ENCODE measurements at regions not wholly inside any gene's neighbourhood (a gene's known extent, or its start where the extent isn't known, plus 50 kb on each side); places are given as distances from the start of the nearest gene placed in this dataset.
A peak's percentile ranks its signal among the peaks of the same experiment; 100 is the strongest.

DNA sequence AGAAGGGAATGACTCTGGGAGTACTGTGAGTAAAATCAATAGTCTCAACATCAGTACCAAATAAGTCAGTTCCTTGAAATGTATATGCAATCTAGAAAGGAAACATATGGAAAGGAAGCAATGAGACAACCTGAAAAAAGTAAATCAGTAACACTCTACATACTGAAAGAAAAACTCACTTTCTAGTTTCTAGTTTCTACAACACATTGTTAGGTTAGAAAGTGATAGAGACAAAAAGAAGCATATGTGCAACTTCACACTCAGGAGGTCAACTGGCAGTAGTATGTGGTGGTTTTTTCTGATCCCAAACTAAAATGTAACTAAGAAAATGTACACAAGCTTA is 156.5 kb upstream of the SOX6 start:
- Histone ChIP-seq H3K4me1 (no peaks in the 10 kb centered on the region), H3K4me2 (no peak overlapping the region), H3K27ac (no peak overlapping the region), H3K4me3 (no peak overlapping the region), H3K9me3 (no peaks in the 10 kb centered on the region)
- DNase-seq (ENCODE audit: low read depth in 1 of 2, low spot score in 1 of 2): no peak
- no peak for ATAC-seq
- TF ChIP-seq, protein P1, sequence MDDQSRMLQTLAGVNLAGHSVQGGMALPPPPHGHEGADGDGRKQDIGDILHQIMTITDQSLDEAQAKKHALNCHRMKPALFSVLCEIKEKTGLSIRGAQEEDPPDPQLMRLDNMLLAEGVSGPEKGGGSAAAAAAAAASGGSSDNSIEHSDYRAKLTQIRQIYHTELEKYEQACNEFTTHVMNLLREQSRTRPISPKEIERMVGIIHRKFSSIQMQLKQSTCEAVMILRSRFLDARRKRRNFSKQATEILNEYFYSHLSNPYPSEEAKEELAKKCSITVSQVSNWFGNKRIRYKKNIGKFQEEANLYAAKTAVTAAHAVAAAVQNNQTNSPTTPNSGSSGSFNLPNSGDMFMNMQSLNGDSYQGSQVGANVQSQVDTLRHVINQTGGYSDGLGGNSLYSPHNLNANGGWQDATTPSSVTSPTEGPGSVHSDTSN (IDR thresholded peaks at IDR 0.05): no peak
- CTCF ChIA-PET: no interaction called here
- FAIRE-seq: no peak
- POLR2A ChIA-PET: no interaction called here

DNA sequence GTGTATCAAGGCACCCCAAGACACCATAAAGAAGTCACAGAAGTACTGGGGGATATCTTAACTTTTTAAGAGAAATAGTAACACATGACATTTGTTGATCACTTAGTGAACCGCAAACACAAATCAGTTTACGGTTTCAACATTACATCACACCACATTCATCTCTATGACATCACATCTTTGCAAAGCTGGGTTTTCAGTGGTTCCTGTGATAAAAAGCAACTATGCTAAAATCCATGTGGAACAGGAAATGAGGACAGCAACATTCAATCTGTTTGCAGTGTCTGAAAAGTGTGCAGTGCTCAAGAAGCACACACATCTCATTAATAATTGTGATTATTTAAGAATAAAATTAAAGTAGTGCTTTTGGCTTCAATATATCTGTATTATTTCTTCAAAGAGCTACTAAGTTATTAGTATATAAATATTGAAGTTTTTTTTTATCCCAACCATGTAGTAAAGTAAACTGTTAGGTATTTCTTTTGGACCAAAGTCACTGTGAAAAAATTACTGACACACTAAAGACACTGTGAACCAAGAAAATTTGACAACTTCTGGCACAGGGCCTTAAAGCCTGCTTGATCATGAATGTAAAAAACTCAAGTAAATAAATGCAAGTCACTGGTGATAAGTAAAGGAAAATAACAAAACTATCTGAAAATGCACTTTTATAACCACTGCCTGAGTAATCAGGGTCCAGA is 156.0 kb upstream of the SOX6 start:
- no peak for TF ChIP-seq CBX8 (IDR thresholded peaks at IDR 0.05)
- no peak for TF ChIP-seq ZC3H11A (IDR thresholded peaks at IDR 0.05)
- TF ChIP-seq NFE2L2 (conservative IDR thresholded peaks at IDR 0.05; ENCODE audit: low read length): 0 out of 2 replicates have a peak, but pooled peaks have one; percentile 42
- POLR2A ChIA-PET: no interaction called here
- DNase-seq (ENCODE audit: low read depth in 1 of 2, low spot score in 1 of 2) (no peak), FAIRE-seq (no peak), ATAC-seq (no peak)
- H3K4me3 ChIP-seq: no peak overlapping the region
- H3K27ac ChIP-seq: no peak overlapping the region
- H3K9me3 ChIP-seq: no peaks in the 10 kb centered on the region
- no peaks in the 10 kb centered on the region for H3K4me1 ChIP-seq
- H3K4me2 ChIP-seq: no peak overlapping the region
- WGBS (ENCODE audit: missing lambda C conversion rate): 84% methylated on average over 2 of the region's 2 CpGs
- CTCF ChIA-PET: no interaction called here

DNA sequence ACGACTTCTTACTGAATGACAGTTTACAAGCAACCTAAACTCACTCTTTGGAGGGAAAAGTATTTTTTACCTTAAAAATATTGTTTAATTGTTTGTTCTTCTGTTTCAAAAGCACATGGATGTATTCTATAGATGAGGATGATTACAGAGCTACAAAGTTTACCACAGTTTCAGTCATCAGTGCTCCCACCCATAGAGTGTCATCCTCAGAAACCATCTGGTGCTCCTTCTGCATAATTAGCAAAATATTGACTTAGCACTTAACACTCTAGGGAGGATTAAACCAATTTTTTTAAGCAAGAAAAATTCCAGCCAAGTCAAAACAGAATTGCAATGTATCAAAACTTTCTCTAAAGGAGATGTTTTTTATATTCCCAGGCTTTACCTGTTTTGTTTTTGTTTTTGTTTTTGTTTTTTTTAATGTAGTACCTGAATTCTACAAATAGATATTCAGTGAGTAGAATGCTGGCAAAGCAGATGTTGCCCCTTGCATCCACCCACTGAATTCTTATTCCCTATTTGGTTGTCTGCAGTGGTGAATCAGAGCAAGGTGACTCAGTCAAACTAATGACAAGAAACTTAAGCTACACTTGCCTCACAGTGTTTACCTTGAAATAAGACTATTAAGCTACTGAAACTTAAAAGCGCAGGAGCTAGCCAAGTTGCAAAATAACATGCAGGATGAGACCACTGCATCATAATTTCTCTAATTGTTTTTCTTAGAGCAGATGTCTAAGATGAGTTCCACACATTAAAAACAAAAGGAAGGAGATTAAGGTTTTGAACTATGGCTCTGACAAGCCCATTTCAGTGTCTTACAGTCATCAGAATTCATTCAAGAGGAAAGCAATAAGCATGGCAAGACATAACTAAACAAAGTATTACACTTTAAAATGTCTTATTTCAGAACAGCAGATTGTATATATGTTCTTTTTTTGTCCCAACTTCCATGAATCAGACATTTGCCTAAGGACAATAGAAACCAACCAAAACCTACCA is 155.1 kb upstream of the SOX6 start:
- CTCF ChIA-PET: no interaction called here
- Histone ChIP-seq H3K27ac (no peak overlapping the region), H3K4me2 (no peak overlapping the region), H3K4me1 (no peaks in the 10 kb centered on the region), H3K4me3 (no peak overlapping the region), H3K9me3 (no peaks in the 10 kb centered on the region)
- no peak for ATAC-seq
- no peak for FAIRE-seq
- 18% methylated on average over 2 of the region's 2 CpGs for WGBS (ENCODE audit: missing lambda C conversion rate)
- POLR2A ChIA-PET: no interaction called here
- no peak for TF ChIP-seq HOXA7 (CRISPR knock-in tag; IDR thresholded peaks at IDR 0.05)
- no peak for TF ChIP-seq RNF2 (IDR thresholded peaks at IDR 0.05; ENCODE audit: borderline replicate concordance, low read depth)
- TF ChIP-seq, protein P2, sequence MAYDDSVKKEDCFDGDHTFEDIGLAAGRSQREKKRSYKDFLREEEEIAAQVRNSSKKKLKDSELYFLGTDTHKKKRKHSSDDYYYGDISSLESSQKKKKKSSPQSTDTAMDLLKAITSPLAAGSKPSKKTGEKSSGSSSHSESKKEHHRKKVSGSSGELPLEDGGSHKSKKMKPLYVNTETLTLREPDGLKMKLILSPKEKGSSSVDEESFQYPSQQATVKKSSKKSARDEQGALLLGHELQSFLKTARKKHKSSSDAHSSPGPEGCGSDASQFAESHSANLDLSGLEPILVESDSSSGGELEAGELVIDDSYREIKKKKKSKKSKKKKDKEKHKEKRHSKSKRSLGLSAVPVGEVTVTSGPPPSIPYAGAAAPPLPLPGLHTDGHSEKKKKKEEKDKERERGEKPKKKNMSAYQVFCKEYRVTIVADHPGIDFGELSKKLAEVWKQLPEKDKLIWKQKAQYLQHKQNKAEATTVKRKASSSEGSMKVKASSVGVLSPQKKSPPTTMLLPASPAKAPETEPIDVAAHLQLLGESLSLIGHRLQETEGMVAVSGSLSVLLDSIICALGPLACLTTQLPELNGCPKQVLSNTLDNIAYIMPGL (CRISPR knock-in tag; IDR thresholded peaks at IDR 0.05; ENCODE audit: borderline replicate concordance): no peak
- DNase-seq (ENCODE audit: low read depth in 1 of 2, low spot score in 1 of 2): no peak

DNA sequence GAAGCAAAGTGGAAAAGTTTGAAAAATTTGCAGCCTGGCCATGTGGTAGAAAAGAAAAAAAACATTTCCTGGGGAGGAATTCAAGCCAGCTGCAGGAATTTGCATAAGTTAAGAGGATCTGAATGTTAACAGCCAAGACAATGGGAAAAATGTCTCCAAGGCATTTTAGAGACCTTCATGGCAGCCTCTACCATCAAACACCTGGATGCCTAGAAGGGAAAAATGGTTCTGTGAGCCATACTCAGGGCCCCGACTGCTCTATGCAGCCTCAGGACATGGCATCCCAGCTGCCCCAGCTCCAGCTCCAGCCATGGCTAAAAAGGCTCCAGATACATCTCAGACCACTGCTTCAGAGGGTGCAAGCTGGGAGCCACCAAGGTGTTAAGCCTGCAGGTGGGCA is 149.1 kb upstream of the SOX6 start:
- H3K4me3 ChIP-seq: no peak overlapping the region
- WGBS (ENCODE audit: missing lambda C conversion rate): 0% methylated on average over 1 of the region's 1 CpG
- POLR2A ChIA-PET: no interaction called here
- H3K27ac ChIP-seq: no peak overlapping the region
- TF ChIP-seq NFE2L2 (conservative IDR thresholded peaks at IDR 0.05; ENCODE audit: low read length) (no peak), RNF2 (IDR thresholded peaks at IDR 0.05; ENCODE audit: borderline replicate concordance, low read depth) (no peak), BHLHE40 (IDR thresholded peaks at IDR 0.05; ENCODE audit: low read depth, low read length) (no peak), SMC3 (IDR thresholded peaks at IDR 0.05) (no peak), SREBF2 (IDR thresholded peaks at IDR 0.05) (no peak), HOXB13 (CRISPR knock-in tag; IDR thresholded peaks at IDR 0.05; ENCODE audit: low read depth) (no peak), PHF8 (IDR thresholded peaks at IDR 0.05; ENCODE audit: borderline replicate concordance, low read depth) (no peak), MAZ (IDR thresholded peaks at IDR 0.05; ENCODE audit: borderline replicate concordance, low read depth, low read length) (no peak), KDM1A (IDR thresholded peaks at IDR 0.05; ENCODE audit: low read depth) (no peak), ZNF302 (CRISPR knock-in tag; IDR thresholded peaks at IDR 0.05) (no peak), POLR2AphosphoS2 (conservative IDR thresholded peaks at IDR 0.05; ENCODE audit: low read length) (no peak)
- TF ChIP-seq, protein P1 (IDR thresholded peaks at IDR 0.05): no peak
- TF ChIP-seq, protein P3, sequence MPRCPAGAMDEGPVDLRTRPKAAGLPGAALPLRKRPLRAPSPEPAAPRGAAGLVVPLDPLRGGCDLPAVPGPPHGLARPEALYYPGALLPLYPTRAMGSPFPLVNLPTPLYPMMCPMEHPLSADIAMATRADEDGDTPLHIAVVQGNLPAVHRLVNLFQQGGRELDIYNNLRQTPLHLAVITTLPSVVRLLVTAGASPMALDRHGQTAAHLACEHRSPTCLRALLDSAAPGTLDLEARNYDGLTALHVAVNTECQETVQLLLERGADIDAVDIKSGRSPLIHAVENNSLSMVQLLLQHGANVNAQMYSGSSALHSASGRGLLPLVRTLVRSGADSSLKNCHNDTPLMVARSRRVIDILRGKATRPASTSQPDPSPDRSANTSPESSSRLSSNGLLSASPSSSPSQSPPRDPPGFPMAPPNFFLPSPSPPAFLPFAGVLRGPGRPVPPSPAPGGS (IDR thresholded peaks at IDR 0.05): no peak
- TF ChIP-seq, protein P4, sequence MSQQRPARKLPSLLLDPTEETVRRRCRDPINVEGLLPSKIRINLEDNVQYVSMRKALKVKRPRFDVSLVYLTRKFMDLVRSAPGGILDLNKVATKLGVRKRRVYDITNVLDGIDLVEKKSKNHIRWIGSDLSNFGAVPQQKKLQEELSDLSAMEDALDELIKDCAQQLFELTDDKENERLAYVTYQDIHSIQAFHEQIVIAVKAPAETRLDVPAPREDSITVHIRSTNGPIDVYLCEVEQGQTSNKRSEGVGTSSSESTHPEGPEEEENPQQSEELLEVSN (IDR thresholded peaks at IDR 0.05; ENCODE audit: borderline replicate concordance, low read depth): no peak
- TF ChIP-seq, protein P5, sequence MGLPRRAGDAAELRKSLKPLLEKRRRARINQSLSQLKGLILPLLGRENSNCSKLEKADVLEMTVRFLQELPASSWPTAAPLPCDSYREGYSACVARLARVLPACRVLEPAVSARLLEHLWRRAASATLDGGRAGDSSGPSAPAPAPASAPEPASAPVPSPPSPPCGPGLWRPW (IDR thresholded peaks at IDR 0.05): no peak
- FAIRE-seq (no peak), ATAC-seq (no peak), DNase-seq (ENCODE audit: low read depth in 1 of 2, low spot score in 1 of 2) (no peak)
- no peak overlapping the region for H3K4me2 ChIP-seq
- CTCF ChIA-PET: no interaction called here
- no peaks in the 10 kb centered on the region for H3K9me3 ChIP-seq
- H3K4me1 ChIP-seq: no peaks in the 10 kb centered on the region

Measured in A549 (cell line).